HCT116 (cell line): ENCODE measurements at regions not wholly inside any gene's neighbourhood (a gene's known extent, or its start where the extent isn't known, plus 50 kb on each side); places are given as distances from the start of the nearest gene placed in this dataset.
"Not testable (repeated sequence)": the region's sequence is repeated elsewhere in the genome, so short reads cannot be mapped to it uniquely, and the experiment has no call there.

Source experiments
- ATAC-seq: fragments of 200-7000 bp; cut with Tn5 transposase; 2 replicates; pipeline ENCODE4 v1.9.1; 2020; ENCODE audit warnings: mild to moderate bottlenecking, moderate library complexity
- BruUV-seq: library from RNA; stranded (reverse); fragments of 400-500 nt; replicated peaks from 2 replicates; lab custom pipeline; 2021; lab: Mats Ljungman, UMichigan
- CTCF ChIA-PET: fragments of 300-600 bp; sonication (Branson Sonifier 250); formaldehyde crosslinking; loops from one replicate; lab custom pipeline; 2021; ENCODE audit warnings: antibody characterized with exemption; lab: Charles Lee
- POLR2A ChIA-PET: fragments of 300-600, 350-600 bp; sonication (Branson Sonifier 250); formaldehyde crosslinking; loops from one replicate; lab custom pipeline; 2021; ENCODE audit warnings: antibody characterized with exemption; lab: Charles Lee
- RAD21 ChIA-PET, 2 experiments: fragments of 300-600 bp; sonication (Branson Sonifier 250); formaldehyde crosslinking; loops; one replicate each; lab custom pipeline; 2023; ENCODE audit warnings: low total read pairs in 2 of 2; ENCODE audit not compliant: uncharacterized antibody in 2 of 2, unreplicated experiment in 2 of 2, low non-redundant PET in 1 of 2; lab: Charles Lee
- DNase-seq: peaks from one replicate; pipeline ENCODE4 v3.0.0-alpha.2; 2010; ENCODE audit warnings: low read depth, low spot score
- H2AFZ ChIP-seq: fragments of 200-600 bp; shearing (Covaris generic), sonication (generic); 2 replicates; pipeline ENCODE4 v1.6.1; 2017; ENCODE audit warnings: low read depth, mixed run types, mixed read lengths, antibody characterized with exemption, low read length; ENCODE audit not compliant: poor library complexity, severe bottlenecking
- H3K27ac ChIP-seq: 2 replicates; pipeline ENCODE4 v1.5.1; 2012; ENCODE audit warnings: low read depth, low read length
- H3K27me3 ChIP-seq: fragments of 200-600 bp; sonication (generic); 2 replicates; pipeline ENCODE4 v1.6.1; 2016; ENCODE audit warnings: mixed run types, low read length, mixed read lengths; ENCODE audit not compliant: insufficient read depth
- H3K36me3 ChIP-seq, 2 experiments: fragments of 200-500 bp in 1 of 2; fragments of 200-600 bp in 1 of 2; sonication (Bioruptor generic) in 1 of 2; sonication (generic) in 1 of 2; 2 replicates each; pipeline versions ENCODE4 v1.5.1 to v1.6.1; 2014 to 2016; ENCODE audit warnings: low read length in 2 of 2, inconsistent platforms in 1 of 2, mixed read lengths in 1 of 2, mixed run types in 1 of 2; ENCODE audit not compliant: insufficient read depth in 2 of 2, control insufficient read depth in 1 of 2
- H3K4me1 ChIP-seq, 2 experiments: fragments of 200-600 bp in 1 of 2; sonication (generic) in 1 of 2; 2 replicates each; pipeline versions ENCODE4 v1.5.1 to v1.6.1; 2012 to 2017; ENCODE audit warnings: low read length in 2 of 2, inconsistent platforms in 1 of 2, mild to moderate bottlenecking in 1 of 2, mixed read lengths in 1 of 2, mixed run types in 1 of 2, moderate library complexity in 1 of 2; ENCODE audit not compliant: insufficient read depth in 2 of 2, control insufficient read depth in 1 of 2
- H3K4me2 ChIP-seq: fragments of 200-600 bp; sonication (generic); 2 replicates; pipeline ENCODE4 v1.6.1; 2017; ENCODE audit warnings: mixed run types, low read length, mixed read lengths
- H3K4me3 ChIP-seq, 2 experiments: fragments of 200-600 bp in 1 of 2; sonication (generic) in 1 of 2; replicated peaks in 1 of 2; 2 replicates each; pipeline ENCODE4 v1.5.1; 2011 to 2016; ENCODE audit warnings: low read length in 2 of 2, control low read depth in 1 of 2, low read depth in 1 of 2, mild to moderate bottlenecking in 1 of 2, mixed read lengths in 1 of 2, mixed run types in 1 of 2
- H3K79me2 ChIP-seq: fragments of 200-600 bp; sonication (generic); 2 replicates; pipeline ENCODE4 v1.6.1; 2017; ENCODE audit warnings: mild to moderate bottlenecking, mixed run types, low read length, moderate library complexity, mixed read lengths; ENCODE audit not compliant: insufficient read depth
- H3K9ac ChIP-seq: fragments of 200-600 bp; sonication (generic); 2 replicates; pipeline ENCODE4 v1.6.1; 2016; ENCODE audit warnings: low read length, mixed read lengths
- H3K9me2 ChIP-seq: fragments of 200-600 bp; sonication (generic), shearing (Covaris generic); 2 replicates; pipeline ENCODE4 v1.6.1; 2017; ENCODE audit warnings: mixed run types, mild to moderate bottlenecking, moderate library complexity; ENCODE audit not compliant: insufficient read depth
- H3K9me3 ChIP-seq, 2 experiments: fragments of 200-500 bp in 1 of 2; fragments of 200-600 bp in 1 of 2; sonication (Bioruptor generic) in 1 of 2; sonication (generic) in 1 of 2; 2 replicates each; pipeline ENCODE4 v1.6.1; 2014 to 2017; ENCODE audit warnings: low read length in 2 of 2, mixed read lengths in 2 of 2, inconsistent platforms in 1 of 2, low read depth in 1 of 2, mild to moderate bottlenecking in 1 of 2, mixed run types in 1 of 2, moderate library complexity in 1 of 2; ENCODE audit not compliant: control insufficient read depth in 1 of 2, insufficient read depth in 1 of 2
- H4K20me1 ChIP-seq: fragments of 200-600 bp; sonication (generic), shearing (Covaris generic); 2 replicates; pipeline ENCODE4 v1.6.1; 2017; ENCODE audit warnings: mixed run types, mild to moderate bottlenecking, moderate library complexity; ENCODE audit not compliant: insufficient read depth
- ATF3 ChIP-seq: IDR thresholded peaks from 2 replicates; pipeline ENCODE4 v1.6.1; 2012
- CEBPB ChIP-seq: IDR thresholded peaks from 2 replicates; pipeline ENCODE4 v1.6.1; 2012; ENCODE audit warnings: low read depth
- CTCF ChIP-seq, 3 experiments: fragments of 200-600 bp in 1 of 3; sonication (generic) in 1 of 3; IDR thresholded peaks in 2 of 3; conservative IDR thresholded peaks in 1 of 3; 2 replicates each; pipeline ENCODE4 v1.5.1; 2012 to 2017; ENCODE audit warnings: low read depth in 2 of 3, low read length in 2 of 3, antibody characterized with exemption in 1 of 3, borderline replicate concordance in 1 of 3, control low read depth in 1 of 3, mild to moderate bottlenecking in 1 of 3, mixed read lengths in 1 of 3, mixed run types in 1 of 3, moderate library complexity in 1 of 3; ENCODE audit not compliant: insufficient read depth in 1 of 3
- EGR1 ChIP-seq: IDR thresholded peaks from 2 replicates; pipeline ENCODE4 v1.6.1; 2012; ENCODE audit warnings: low read depth
- ELF1 ChIP-seq: IDR thresholded peaks from 2 replicates; pipeline ENCODE4 v1.6.1; 2012; ENCODE audit warnings: low read depth, borderline replicate concordance
- EZH2phosphoT487 ChIP-seq: fragments of 200-600 bp; IDR thresholded peaks from 2 replicates; pipeline ENCODE4 v1.6.1; 2018; ENCODE audit warnings: antibody characterized with exemption, borderline replicate concordance
- FOSL1 ChIP-seq: IDR thresholded peaks from 2 replicates; pipeline ENCODE4 v1.6.1; 2012; ENCODE audit warnings: low read depth
- MAX ChIP-seq: IDR thresholded peaks from 2 replicates; pipeline ENCODE4 v1.6.1; 2012
- POLR2AphosphoS5 ChIP-seq: IDR thresholded peaks from 2 replicates; pipeline ENCODE4 v1.6.1; 2011; ENCODE audit warnings: mild to moderate bottlenecking, low read depth, low read length, moderate library complexity
- SRF ChIP-seq: IDR thresholded peaks from 2 replicates; pipeline ENCODE4 v1.6.1; 2012; ENCODE audit warnings: low read depth
- TCF7L2 ChIP-seq: IDR thresholded peaks from 2 replicates; pipeline ENCODE4 v1.7.0; 2011; ENCODE audit warnings: borderline replicate concordance, inconsistent platforms; ENCODE audit not compliant: insufficient read depth, insufficient read length; ENCODE audit errors: extremely low read depth
- ZBTB33 ChIP-seq: IDR thresholded peaks from 2 replicates; pipeline ENCODE4 v1.6.1; 2011; ENCODE audit warnings: mild to moderate bottlenecking, low read length, moderate library complexity; ENCODE audit not compliant: insufficient replicate concordance; ENCODE audit errors: extremely low read depth
- intact Hi-C: fragments of 100-400 bp; cut with micrococcal nuclease; formaldehyde crosslinking; loops from 2 replicates; pipeline ENCODE4 v1.10.0; 2022

- TF ChIP-seq CTCF (IDR thresholded peaks at IDR 0.05 in 2 of 3, conservative IDR thresholded peaks at IDR 0.05 in 1 of 3; ENCODE audit: borderline replicate concordance in 1 of 3, insufficient read depth in 1 of 3, low read depth in 2 of 3, low read length in 2 of 3), result no peak
- no peak for TF ChIP-seq ATF3
- no peak for TF ChIP-seq ELF1
- no peak for TF ChIP-seq MAX
- TF ChIP-seq EGR1, result no peak
These were observed 197.0 kb upstream of the MAD2L1 start (continued) for GRCh38 chr4:120263618-120264017.

- Histone ChIP-seq H3K79me2 (no peaks in the 10 kb centered on the region), H3K36me3 (no peaks in the 10 kb centered on the region), H3K4me3 (no peak overlapping the region), H3K9ac (no peak overlapping the region), H3K4me1 (no peaks in the 10 kb centered on the region), H4K20me1 (no peaks in the 10 kb centered on the region), H3K9me3 (no peaks in the 10 kb centered on the region), H3K4me2 (no peak overlapping the region), H2AFZ (no peak overlapping the region), H3K27ac (no peak overlapping the region), H3K27me3 (no peaks in the 10 kb centered on the region), H3K9me2 (no peaks in the 10 kb centered on the region; the same call in 1 of the 2 replicates)
- ChIA-PET CTCF (no interaction called here), POLR2A (interaction anchor here (0.7 kb wide), 1 partner anchor 588 kb away, joined by 3 read pairs; no protein-coding TSS in a partner anchor), RAD21 (no interaction called here)
- intact Hi-C loops, result no loop called here
- DNase-seq (no peak), ATAC-seq (no peak)
- no TSS peak for BruUV-seq
- TF ChIP-seq POLR2AphosphoS5 (no peak), EZH2phosphoT487 (no peak), MAX (no peak), SRF (no peak), ATF3 (no peak), EGR1 (no peak), FOSL1 (no peak), ZBTB33 (no peak), TCF7L2 (no peak), ELF1 (no peak), CEBPB (no peak)
These were observed 194.5 kb upstream of the MAD2L1 start for GRCh38 chr4:120261117-120261516.

- DNase-seq, intact Hi-C loops, H2AFZ ChIP-seq, H3K4me1 ChIP-seq, H3K36me3 ChIP-seq, POLR2A ChIA-PET, ATAC-seq, H3K79me2 ChIP-seq, H3K27ac ChIP-seq, H3K9ac ChIP-seq, CTCF ChIA-PET, H4K20me1 ChIP-seq, RAD21 ChIA-PET, H3K4me3 ChIP-seq, H3K9me3 ChIP-seq, H3K4me2 ChIP-seq, H3K27me3 ChIP-seq, BruUV-seq, H3K9me2 ChIP-seq: not testable (repeated sequence)
These were observed 189.6 kb upstream of the MAD2L1 start for GRCh38 chr4:120256112-120256775.
